ENCODE measurements at regions not wholly inside any gene's neighbourhood (a gene's known extent, or its start where the extent isn't known, plus 50 kb on each side); places are given as distances from the start of the nearest gene placed in this dataset.

DNA sequence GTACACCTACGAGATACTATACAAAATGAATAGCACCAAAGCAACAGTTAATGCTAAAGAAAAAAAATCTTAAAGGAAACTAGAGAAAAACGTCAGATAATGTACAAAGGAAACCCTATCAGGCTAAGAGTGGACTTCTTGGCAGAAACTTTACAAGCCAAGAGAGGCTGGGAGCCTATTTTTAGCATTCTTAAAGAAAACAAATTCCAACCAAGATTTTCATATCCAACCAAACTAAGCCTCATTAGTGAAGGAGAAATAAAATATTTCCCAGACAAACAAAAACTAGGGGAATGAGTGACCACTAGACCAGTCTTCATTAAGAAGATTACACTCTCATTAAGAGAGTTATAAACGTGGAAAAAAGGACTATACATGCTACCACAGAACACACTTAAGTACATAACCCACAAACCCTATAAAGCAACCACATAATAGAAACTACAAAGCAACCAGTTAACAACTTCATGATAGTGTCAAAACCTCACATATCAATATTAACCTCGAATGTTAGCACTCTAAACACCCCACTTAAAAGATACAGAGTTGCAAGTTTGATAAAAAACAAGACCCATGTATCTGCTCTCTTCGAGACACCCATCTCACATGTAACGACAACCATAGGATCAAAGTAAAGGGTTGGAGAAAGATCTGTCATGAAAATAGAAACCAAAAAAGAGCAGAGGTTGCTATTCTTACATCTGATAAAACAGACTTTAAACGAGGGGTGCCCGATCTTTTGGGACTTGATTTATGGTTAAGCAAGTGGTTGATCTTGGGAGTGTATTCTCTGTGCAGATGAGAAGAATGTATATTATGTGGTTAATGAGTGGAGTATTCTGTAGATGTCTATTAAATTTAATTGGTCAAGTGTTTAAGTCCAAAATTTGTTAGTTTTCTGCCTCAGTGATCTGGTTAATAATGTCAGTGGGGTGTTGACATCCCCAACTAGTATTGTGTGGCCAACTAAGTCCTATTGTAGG lies 1301.4 kb downstream of the PLA2G4A start:
- 70 to 78% methylated on average over 8 of the region's 8 CpGs for WGBS, 2 donors
- ATAC-seq (ENCODE audit: insufficient read depth, low FRiP score) (no peak), DNase-seq (no peak)
- peaks cover 0 to 10% (median 0%) of the 10 kb centered on the region in 4 donors for H3K9me3 ChIP-seq (ENCODE audit: control insufficient read depth in 4 of 4, insufficient read depth in 3 of 4, low read length in 3 of 4)
- no peaks in the 10 kb centered on the region for H3K4me1 ChIP-seq (ENCODE audit: control insufficient read depth in 5 of 5, insufficient read depth in 5 of 5, low read length in 5 of 5)
- TF ChIP-seq, protein P1, sequence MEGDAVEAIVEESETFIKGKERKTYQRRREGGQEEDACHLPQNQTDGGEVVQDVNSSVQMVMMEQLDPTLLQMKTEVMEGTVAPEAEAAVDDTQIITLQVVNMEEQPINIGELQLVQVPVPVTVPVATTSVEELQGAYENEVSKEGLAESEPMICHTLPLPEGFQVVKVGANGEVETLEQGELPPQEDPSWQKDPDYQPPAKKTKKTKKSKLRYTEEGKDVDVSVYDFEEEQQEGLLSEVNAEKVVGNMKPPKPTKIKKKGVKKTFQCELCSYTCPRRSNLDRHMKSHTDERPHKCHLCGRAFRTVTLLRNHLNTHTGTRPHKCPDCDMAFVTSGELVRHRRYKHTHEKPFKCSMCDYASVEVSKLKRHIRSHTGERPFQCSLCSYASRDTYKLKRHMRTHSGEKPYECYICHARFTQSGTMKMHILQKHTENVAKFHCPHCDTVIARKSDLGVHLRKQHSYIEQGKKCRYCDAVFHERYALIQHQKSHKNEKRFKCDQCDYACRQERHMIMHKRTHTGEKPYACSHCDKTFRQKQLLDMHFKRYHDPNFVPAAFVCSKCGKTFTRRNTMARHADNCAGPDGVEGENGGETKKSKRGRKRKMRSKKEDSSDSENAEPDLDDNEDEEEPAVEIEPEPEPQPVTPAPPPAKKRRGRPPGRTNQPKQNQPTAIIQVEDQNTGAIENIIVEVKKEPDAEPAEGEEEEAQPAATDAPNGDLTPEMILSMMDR (IDR thresholded peaks at IDR 0.05; ENCODE audit: control extremely low read depth, extremely low read depth), result no peak
- H3K4me3 ChIP-seq, result no peak overlapping the region
- no peak overlapping the region for H3K27ac ChIP-seq (ENCODE audit: low read depth in 1 of 2, low read length in 1 of 2)
- no peaks in the 10 kb centered on the region for H3K27me3 ChIP-seq (ENCODE audit: control insufficient read depth in 3 of 3, insufficient read depth in 3 of 3, low read length in 2 of 3)
- H3K9ac ChIP-seq (ENCODE audit: insufficient read depth in 1 of 2, low read length in 2 of 2), result no peak overlapping the region
- no peaks in the 10 kb centered on the region for H3K36me3 ChIP-seq (ENCODE audit: control insufficient read depth in 4 of 4, insufficient read depth in 4 of 4, low read length in 4 of 4)

DNA sequence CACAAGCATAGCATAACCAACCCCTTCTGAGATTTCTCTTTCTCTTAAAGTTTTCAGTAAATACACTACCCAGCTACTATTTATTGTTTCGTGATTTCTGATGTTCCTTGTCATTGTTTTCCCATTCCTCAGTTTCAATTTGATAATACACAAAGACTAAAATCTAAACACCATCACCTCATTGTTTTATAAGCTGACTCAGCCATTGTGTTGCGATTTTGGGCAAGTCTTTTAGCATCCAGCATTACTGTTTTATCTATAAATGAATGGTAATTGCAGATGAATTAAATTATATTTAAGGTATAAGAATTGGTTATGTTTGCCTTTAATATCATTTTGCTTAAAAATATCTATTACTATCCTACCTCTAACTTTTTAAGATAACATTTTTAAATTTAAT lies 1308.5 kb downstream of the PLA2G4A start:
- Histone ChIP-seq H3K27ac (ENCODE audit: low read depth in 1 of 2, low read length in 1 of 2) (no peak overlapping the region), H3K36me3 (ENCODE audit: control insufficient read depth in 4 of 4, insufficient read depth in 4 of 4, low read length in 4 of 4) (no peaks in the 10 kb centered on the region), H3K9ac (ENCODE audit: insufficient read depth in 1 of 2, low read length in 2 of 2) (no peak overlapping the region), H3K9me3 (ENCODE audit: control insufficient read depth in 4 of 4, insufficient read depth in 3 of 4, low read length in 3 of 4) (no peaks in the 10 kb centered on the region), H3K4me3 (no peak overlapping the region), H3K4me1 (ENCODE audit: control insufficient read depth in 5 of 5, insufficient read depth in 5 of 5, low read length in 5 of 5) (no peaks in the 10 kb centered on the region), H3K27me3 (ENCODE audit: control insufficient read depth in 3 of 3, insufficient read depth in 3 of 3, low read length in 2 of 3) (no peaks in the 10 kb centered on the region)
- TF ChIP-seq, protein P1 (IDR thresholded peaks at IDR 0.05; ENCODE audit: control extremely low read depth, extremely low read depth), result no peak
- DNase-seq (no peak), ATAC-seq (ENCODE audit: insufficient read depth, low FRiP score) (no peak)
- WGBS, 2 donors, result 76 to 87% methylated on average over 2 of the region's 2 CpGs

DNA sequence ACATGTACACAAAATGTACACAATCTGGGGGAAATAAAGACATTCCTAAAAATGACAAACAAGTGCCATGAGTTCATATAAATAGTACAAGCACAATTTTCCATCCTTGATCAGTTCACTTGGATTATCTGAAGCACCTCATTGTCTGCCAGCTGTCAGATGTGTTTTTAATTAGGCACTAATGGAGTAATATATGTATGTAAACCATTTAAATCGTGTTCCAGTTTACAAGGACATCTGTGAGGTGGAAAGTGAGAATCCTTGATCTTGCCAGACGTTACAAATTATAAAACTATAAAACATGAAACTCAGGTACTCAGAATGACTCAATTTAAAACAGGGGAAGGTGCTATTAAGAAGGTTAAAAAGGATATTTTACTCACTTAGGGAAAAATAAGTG lies 1312.2 kb downstream of the PLA2G4A start:
- no peak for DNase-seq
- ATAC-seq (ENCODE audit: insufficient read depth, low FRiP score), result no peak
- TF ChIP-seq, protein P1 (IDR thresholded peaks at IDR 0.05; ENCODE audit: control extremely low read depth, extremely low read depth), result no peak
- no peaks in the 10 kb centered on the region for H3K27me3 ChIP-seq (ENCODE audit: control insufficient read depth in 3 of 3, insufficient read depth in 3 of 3, low read length in 2 of 3)
- H3K9ac ChIP-seq (ENCODE audit: insufficient read depth in 1 of 2, low read length in 2 of 2), result no peak overlapping the region
- H3K27ac ChIP-seq (ENCODE audit: low read depth in 1 of 2, low read length in 1 of 2), result no peak overlapping the region
- H3K9me3 ChIP-seq (ENCODE audit: control insufficient read depth in 4 of 4, insufficient read depth in 3 of 4, low read length in 3 of 4), result no peaks in the 10 kb centered on the region
- H3K4me3 ChIP-seq, result no peak overlapping the region
- no peaks in the 10 kb centered on the region for H3K4me1 ChIP-seq (ENCODE audit: control insufficient read depth in 5 of 5, insufficient read depth in 5 of 5, low read length in 5 of 5)
- no peaks in the 10 kb centered on the region for H3K36me3 ChIP-seq (ENCODE audit: control insufficient read depth in 4 of 4, insufficient read depth in 4 of 4, low read length in 4 of 4)
- 57 to 67% methylated on average over 2 of the region's 2 CpGs for WGBS, 2 donors
